Activated naive CD4-positive, alpha-beta T cell treated with Interleukin-2 at 50 U/mL for 16 hours (primary cell): ENCODE measurements at regions not wholly inside any gene's neighbourhood (a gene's known extent, or its start where the extent isn't known, plus 50 kb on each side); places are given as distances from the start of the nearest gene placed in this dataset.

Experiments used
- DNase-seq: peaks from one replicate; pipeline ENCODE4 v3.0.0-alpha.2; 2020

GRCh38 chr18:51401912-51402311 is 204.4 kb upstream of the MEX3C start:
- DNase-seq = no peak

- DNase-seq = no peak
Measured at GRCh38 chr18:51404620-51405019, 207.1 kb upstream of the MEX3C start.

GRCh38 chr18:51405683-51406477 is 208.4 kb upstream of the MEX3C start:
- no peak for DNase-seq

- DNase-seq = no peak
Measured at GRCh38 chr18:51417643-51418483, 220.4 kb upstream of the MEX3C start.

- no peak for DNase-seq
Measured at GRCh38 chr18:51425475-51425874, 228.0 kb upstream of the MEX3C start.

GRCh38 chr18:51425889-51426288 is 228.4 kb upstream of the MEX3C start:
- DNase-seq = no peak

- no peak for DNase-seq
Measured at GRCh38 chr18:51426996-51427395, 229.5 kb upstream of the MEX3C start.

GRCh38 chr18:51429644-51430043 is 232.2 kb upstream of the MEX3C start:
- no peak for DNase-seq

GRCh38 chr18:51430538-51430937 is 233.1 kb upstream of the MEX3C start:
- no peak for DNase-seq

- DNase-seq = no peak
Measured at GRCh38 chr18:51433296-51433695, 235.8 kb upstream of the MEX3C start.

- no peak for DNase-seq
Measured at GRCh38 chr18:51433881-51434280, 236.4 kb upstream of the MEX3C start.

- no peak for DNase-seq
Measured at GRCh38 chr18:51437280-51438271, 240.1 kb upstream of the MEX3C start.

GRCh38 chr18:51438797-51439350 is 241.4 kb upstream of the MEX3C start:
- DNase-seq = no peak

- no peak for DNase-seq
Measured at GRCh38 chr18:51442012-51442411, 244.5 kb upstream of the MEX3C start.

- DNase-seq = no peak
Measured at GRCh38 chr18:51446571-51447210, 249.2 kb upstream of the MEX3C start.

- no peak for DNase-seq
Measured at GRCh38 chr18:51447351-51448342, 250.2 kb upstream of the MEX3C start.

GRCh38 chr18:51448949-51449348 is 251.5 kb upstream of the MEX3C start:
- DNase-seq = no peak

GRCh38 chr18:51453594-51453993 is 256.1 kb upstream of the MEX3C start:
- DNase-seq = no peak

- no peak for DNase-seq
Measured at GRCh38 chr18:51458861-51459260, 261.4 kb upstream of the MEX3C start.

GRCh38 chr18:51461956-51462355 is 264.5 kb upstream of the MEX3C start:
- no peak for DNase-seq
